HCT116 (cell line): ENCODE measurements at regions not wholly inside any gene's neighbourhood (a gene's known extent, or its start where the extent isn't known, plus 50 kb on each side); places are given as distances from the start of the nearest gene placed in this dataset.

Experiments used
- ATAC-seq: fragments of 200-7000 bp; cut with Tn5 transposase; 2 replicates; pipeline ENCODE4 v1.9.1; 2020; ENCODE audit warnings: mild to moderate bottlenecking, moderate library complexity
- BruUV-seq: library from RNA; stranded (reverse); fragments of 400-500 nt; replicated peaks from 2 replicates; lab custom pipeline; 2021; lab: Mats Ljungman, UMichigan
- CTCF ChIA-PET: fragments of 300-600 bp; sonication (Branson Sonifier 250); formaldehyde crosslinking; loops from one replicate; lab custom pipeline; 2021; ENCODE audit warnings: antibody characterized with exemption; lab: Charles Lee
- POLR2A ChIA-PET: fragments of 300-600, 350-600 bp; sonication (Branson Sonifier 250); formaldehyde crosslinking; loops from one replicate; lab custom pipeline; 2021; ENCODE audit warnings: antibody characterized with exemption; lab: Charles Lee
- RAD21 ChIA-PET, 2 experiments: fragments of 300-600 bp; sonication (Branson Sonifier 250); formaldehyde crosslinking; loops; one replicate each; lab custom pipeline; 2023; ENCODE audit warnings: low total read pairs in 2 of 2; ENCODE audit not compliant: uncharacterized antibody in 2 of 2, unreplicated experiment in 2 of 2, low non-redundant PET in 1 of 2; lab: Charles Lee
- DNase-seq: peaks from one replicate; pipeline ENCODE4 v3.0.0-alpha.2; 2010; ENCODE audit warnings: low read depth, low spot score
- H2AFZ ChIP-seq: fragments of 200-600 bp; shearing (Covaris generic), sonication (generic); 2 replicates; pipeline ENCODE4 v1.6.1; 2017; ENCODE audit warnings: low read depth, mixed run types, mixed read lengths, antibody characterized with exemption, low read length; ENCODE audit not compliant: poor library complexity, severe bottlenecking
- H3K27ac ChIP-seq: 2 replicates; pipeline ENCODE4 v1.5.1; 2012; ENCODE audit warnings: low read depth, low read length
- H3K27me3 ChIP-seq: fragments of 200-600 bp; sonication (generic); 2 replicates; pipeline ENCODE4 v1.6.1; 2016; ENCODE audit warnings: mixed run types, low read length, mixed read lengths; ENCODE audit not compliant: insufficient read depth
- H3K36me3 ChIP-seq, 2 experiments: fragments of 200-500 bp in 1 of 2; fragments of 200-600 bp in 1 of 2; sonication (Bioruptor generic) in 1 of 2; sonication (generic) in 1 of 2; 2 replicates each; pipeline versions ENCODE4 v1.5.1 to v1.6.1; 2014 to 2016; ENCODE audit warnings: low read length in 2 of 2, inconsistent platforms in 1 of 2, mixed read lengths in 1 of 2, mixed run types in 1 of 2; ENCODE audit not compliant: insufficient read depth in 2 of 2, control insufficient read depth in 1 of 2
- H3K4me1 ChIP-seq, 2 experiments: fragments of 200-600 bp in 1 of 2; sonication (generic) in 1 of 2; 2 replicates each; pipeline versions ENCODE4 v1.5.1 to v1.6.1; 2012 to 2017; ENCODE audit warnings: low read length in 2 of 2, inconsistent platforms in 1 of 2, mild to moderate bottlenecking in 1 of 2, mixed read lengths in 1 of 2, mixed run types in 1 of 2, moderate library complexity in 1 of 2; ENCODE audit not compliant: insufficient read depth in 2 of 2, control insufficient read depth in 1 of 2
- H3K4me2 ChIP-seq: fragments of 200-600 bp; sonication (generic); 2 replicates; pipeline ENCODE4 v1.6.1; 2017; ENCODE audit warnings: mixed run types, low read length, mixed read lengths
- H3K4me3 ChIP-seq, 2 experiments: fragments of 200-600 bp in 1 of 2; sonication (generic) in 1 of 2; replicated peaks in 1 of 2; 2 replicates each; pipeline ENCODE4 v1.5.1; 2011 to 2016; ENCODE audit warnings: low read length in 2 of 2, control low read depth in 1 of 2, low read depth in 1 of 2, mild to moderate bottlenecking in 1 of 2, mixed read lengths in 1 of 2, mixed run types in 1 of 2
- H3K79me2 ChIP-seq: fragments of 200-600 bp; sonication (generic); 2 replicates; pipeline ENCODE4 v1.6.1; 2017; ENCODE audit warnings: mild to moderate bottlenecking, mixed run types, low read length, moderate library complexity, mixed read lengths; ENCODE audit not compliant: insufficient read depth
- H3K9ac ChIP-seq: fragments of 200-600 bp; sonication (generic); 2 replicates; pipeline ENCODE4 v1.6.1; 2016; ENCODE audit warnings: low read length, mixed read lengths
- H3K9me2 ChIP-seq: fragments of 200-600 bp; sonication (generic), shearing (Covaris generic); 2 replicates; pipeline ENCODE4 v1.6.1; 2017; ENCODE audit warnings: mixed run types, mild to moderate bottlenecking, moderate library complexity; ENCODE audit not compliant: insufficient read depth
- H3K9me3 ChIP-seq, 2 experiments: fragments of 200-500 bp in 1 of 2; fragments of 200-600 bp in 1 of 2; sonication (Bioruptor generic) in 1 of 2; sonication (generic) in 1 of 2; 2 replicates each; pipeline ENCODE4 v1.6.1; 2014 to 2017; ENCODE audit warnings: low read length in 2 of 2, mixed read lengths in 2 of 2, inconsistent platforms in 1 of 2, low read depth in 1 of 2, mild to moderate bottlenecking in 1 of 2, mixed run types in 1 of 2, moderate library complexity in 1 of 2; ENCODE audit not compliant: control insufficient read depth in 1 of 2, insufficient read depth in 1 of 2
- H4K20me1 ChIP-seq: fragments of 200-600 bp; sonication (generic), shearing (Covaris generic); 2 replicates; pipeline ENCODE4 v1.6.1; 2017; ENCODE audit warnings: mixed run types, mild to moderate bottlenecking, moderate library complexity; ENCODE audit not compliant: insufficient read depth
- CBX3 ChIP-seq: IDR thresholded peaks from 2 replicates; pipeline ENCODE4 v1.6.1; 2012; ENCODE audit warnings: low read depth
- CEBPB ChIP-seq: IDR thresholded peaks from 2 replicates; pipeline ENCODE4 v1.6.1; 2012; ENCODE audit warnings: low read depth
- ELF1 ChIP-seq: IDR thresholded peaks from 2 replicates; pipeline ENCODE4 v1.6.1; 2012; ENCODE audit warnings: low read depth, borderline replicate concordance
- EZH2 ChIP-seq: fragments of 200-600 bp; sonication (generic); IDR thresholded peaks from 2 replicates; pipeline ENCODE4 v1.6.1; 2017; ENCODE audit warnings: antibody characterized with exemption, mixed run types
- FOSL1 ChIP-seq: IDR thresholded peaks from 2 replicates; pipeline ENCODE4 v1.6.1; 2012; ENCODE audit warnings: low read depth
- JUND ChIP-seq: IDR thresholded peaks from 2 replicates; pipeline ENCODE4 v1.6.1; 2012
- POLR2A ChIP-seq: IDR thresholded peaks from 2 replicates; pipeline ENCODE4 v1.7.0; 2011; ENCODE audit warnings: borderline replicate concordance; ENCODE audit not compliant: insufficient read depth, insufficient read length; ENCODE audit errors: extremely low read depth
- RAD21 ChIP-seq: IDR thresholded peaks from 2 replicates; pipeline ENCODE4 v1.6.1; 2012; ENCODE audit warnings: low read depth, mild to moderate bottlenecking
- SP1 ChIP-seq: IDR thresholded peaks from 2 replicates; pipeline ENCODE4 v1.6.1; 2012; ENCODE audit warnings: low read depth
- SRF ChIP-seq: IDR thresholded peaks from 2 replicates; pipeline ENCODE4 v1.6.1; 2012; ENCODE audit warnings: low read depth
- TCF7L2 ChIP-seq: IDR thresholded peaks from 2 replicates; pipeline ENCODE4 v1.7.0; 2011; ENCODE audit warnings: borderline replicate concordance, inconsistent platforms; ENCODE audit not compliant: insufficient read depth, insufficient read length; ENCODE audit errors: extremely low read depth
- YY1 ChIP-seq: IDR thresholded peaks from 2 replicates; pipeline ENCODE4 v1.6.1; 2011; ENCODE audit warnings: low read length, low read depth, moderate library complexity, mild to moderate bottlenecking; ENCODE audit not compliant: insufficient replicate concordance; ENCODE audit errors: extremely low read depth
- ZFX ChIP-seq: fragments of 450-650 bp; IDR thresholded peaks from 2 replicates; pipeline ENCODE4 v1.6.1; 2017
- ZNF274 ChIP-seq: fragments of 200-500 bp; sonication (Bioruptor generic); IDR thresholded peaks from 2 replicates; pipeline ENCODE4 v1.6.1; 2014; ENCODE audit warnings: mild to moderate bottlenecking, low read depth, low read length, inconsistent platforms
- intact Hi-C: fragments of 100-400 bp; cut with micrococcal nuclease; formaldehyde crosslinking; loops from 2 replicates; pipeline ENCODE4 v1.10.0; 2022
- TF ChIP-seq, protein P1 (sequence below): IDR thresholded peaks from 2 replicates; pipeline ENCODE4 v1.6.1; 2012
- TF ChIP-seq, protein P2 (sequence below): IDR thresholded peaks from 2 replicates; pipeline ENCODE4 v1.6.1; 2011; ENCODE audit warnings: mild to moderate bottlenecking, low read length, moderate library complexity; ENCODE audit not compliant: insufficient replicate concordance; ENCODE audit errors: extremely low read depth
- TF ChIP-seq, protein P3 (sequence below), 3 experiments: fragments of 200-600 bp in 1 of 3; sonication (generic) in 1 of 3; IDR thresholded peaks in 2 of 3; conservative IDR thresholded peaks in 1 of 3; 2 replicates each; pipeline ENCODE4 v1.5.1; 2012 to 2017; ENCODE audit warnings: low read depth in 2 of 3, low read length in 2 of 3, antibody characterized with exemption in 1 of 3, borderline replicate concordance in 1 of 3, control low read depth in 1 of 3, mild to moderate bottlenecking in 1 of 3, mixed read lengths in 1 of 3, mixed run types in 1 of 3, moderate library complexity in 1 of 3; ENCODE audit not compliant: insufficient read depth in 1 of 3
- TF ChIP-seq, protein P4 (sequence below): IDR thresholded peaks from 2 replicates; pipeline ENCODE4 v1.6.1; 2012

DNA sequence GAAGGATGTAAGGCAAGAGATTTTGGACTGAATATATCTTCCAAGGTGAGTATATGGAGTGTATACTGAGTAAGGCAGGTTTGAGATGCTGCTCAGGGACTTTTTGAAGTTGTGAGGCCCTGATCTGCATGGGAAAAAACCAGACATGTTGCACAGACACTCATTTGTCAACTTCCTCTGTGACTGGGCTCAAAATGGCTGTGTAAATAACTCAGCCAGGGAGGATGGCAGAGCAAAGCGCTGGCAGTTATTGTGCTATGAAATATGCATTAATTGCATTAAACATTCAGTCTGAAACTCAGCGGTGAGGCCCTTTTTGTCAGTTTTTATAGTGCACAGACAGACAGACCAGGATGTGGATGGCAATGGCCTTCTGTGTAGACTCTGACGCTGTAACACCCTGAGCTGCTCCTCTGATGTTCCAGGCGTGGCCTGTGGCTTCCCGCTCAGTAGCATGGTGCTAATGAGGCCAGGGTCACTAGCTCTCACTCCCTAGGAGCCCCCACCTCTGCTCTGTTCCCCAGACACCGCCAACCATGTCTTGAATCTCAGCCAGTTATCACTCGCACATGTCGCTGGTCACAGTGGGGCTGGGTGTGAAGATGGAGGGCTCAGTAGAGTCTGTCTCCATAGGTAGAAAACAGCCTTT is 307.0 kb upstream of the PROX1 start:
- intact Hi-C loops: no loop called here
- Histone ChIP-seq H3K4me2 (no peak overlapping the region), H3K27me3 (peaks cover 18% of the 10 kb centered on the region; the same call in 1 of the 2 replicates), H3K36me3 (no peaks in the 10 kb centered on the region), H2AFZ (no peak overlapping the region), H3K79me2 (no peaks in the 10 kb centered on the region), H3K9ac (no peak overlapping the region), H3K9me2 (no peaks in the 10 kb centered on the region), H3K4me1 (no peaks in the 10 kb centered on the region), H3K27ac (no peak overlapping the region), H3K4me3 (no peak overlapping the region), H3K9me3 (no peaks in the 10 kb centered on the region), H4K20me1 (no peaks in the 10 kb centered on the region)
- ChIA-PET CTCF (no interaction called here), RAD21 (no interaction called here), POLR2A (no interaction called here)
- no TSS peak for BruUV-seq
- TF ChIP-seq, protein P1, sequence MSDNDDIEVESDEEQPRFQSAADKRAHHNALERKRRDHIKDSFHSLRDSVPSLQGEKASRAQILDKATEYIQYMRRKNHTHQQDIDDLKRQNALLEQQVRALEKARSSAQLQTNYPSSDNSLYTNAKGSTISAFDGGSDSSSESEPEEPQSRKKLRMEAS: no peak
- no peak for TF ChIP-seq EZH2
- no peak for TF ChIP-seq YY1
- no peak for TF ChIP-seq POLR2A
- no peak for TF ChIP-seq RAD21
- no peak for TF ChIP-seq JUND
- TF ChIP-seq ELF1: no peak
- TF ChIP-seq ZFX: no peak
- no peak for TF ChIP-seq ZNF274
- TF ChIP-seq SRF: no peak
- TF ChIP-seq SP1: no peak
- TF ChIP-seq CEBPB: no peak
- TF ChIP-seq, protein P2, sequence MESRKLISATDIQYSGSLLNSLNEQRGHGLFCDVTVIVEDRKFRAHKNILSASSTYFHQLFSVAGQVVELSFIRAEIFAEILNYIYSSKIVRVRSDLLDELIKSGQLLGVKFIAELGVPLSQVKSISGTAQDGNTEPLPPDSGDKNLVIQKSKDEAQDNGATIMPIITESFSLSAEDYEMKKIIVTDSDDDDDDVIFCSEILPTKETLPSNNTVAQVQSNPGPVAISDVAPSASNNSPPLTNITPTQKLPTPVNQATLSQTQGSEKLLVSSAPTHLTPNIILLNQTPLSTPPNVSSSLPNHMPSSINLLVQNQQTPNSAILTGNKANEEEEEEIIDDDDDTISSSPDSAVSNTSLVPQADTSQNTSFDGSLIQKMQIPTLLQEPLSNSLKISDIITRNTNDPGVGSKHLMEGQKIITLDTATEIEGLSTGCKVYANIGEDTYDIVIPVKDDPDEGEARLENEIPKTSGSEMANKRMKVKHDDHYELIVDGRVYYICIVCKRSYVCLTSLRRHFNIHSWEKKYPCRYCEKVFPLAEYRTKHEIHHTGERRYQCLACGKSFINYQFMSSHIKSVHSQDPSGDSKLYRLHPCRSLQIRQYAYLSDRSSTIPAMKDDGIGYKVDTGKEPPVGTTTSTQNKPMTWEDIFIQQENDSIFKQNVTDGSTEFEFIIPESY: no peak
- TF ChIP-seq, protein P3, sequence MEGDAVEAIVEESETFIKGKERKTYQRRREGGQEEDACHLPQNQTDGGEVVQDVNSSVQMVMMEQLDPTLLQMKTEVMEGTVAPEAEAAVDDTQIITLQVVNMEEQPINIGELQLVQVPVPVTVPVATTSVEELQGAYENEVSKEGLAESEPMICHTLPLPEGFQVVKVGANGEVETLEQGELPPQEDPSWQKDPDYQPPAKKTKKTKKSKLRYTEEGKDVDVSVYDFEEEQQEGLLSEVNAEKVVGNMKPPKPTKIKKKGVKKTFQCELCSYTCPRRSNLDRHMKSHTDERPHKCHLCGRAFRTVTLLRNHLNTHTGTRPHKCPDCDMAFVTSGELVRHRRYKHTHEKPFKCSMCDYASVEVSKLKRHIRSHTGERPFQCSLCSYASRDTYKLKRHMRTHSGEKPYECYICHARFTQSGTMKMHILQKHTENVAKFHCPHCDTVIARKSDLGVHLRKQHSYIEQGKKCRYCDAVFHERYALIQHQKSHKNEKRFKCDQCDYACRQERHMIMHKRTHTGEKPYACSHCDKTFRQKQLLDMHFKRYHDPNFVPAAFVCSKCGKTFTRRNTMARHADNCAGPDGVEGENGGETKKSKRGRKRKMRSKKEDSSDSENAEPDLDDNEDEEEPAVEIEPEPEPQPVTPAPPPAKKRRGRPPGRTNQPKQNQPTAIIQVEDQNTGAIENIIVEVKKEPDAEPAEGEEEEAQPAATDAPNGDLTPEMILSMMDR (IDR thresholded peaks at IDR 0.05 in 2 of 3, conservative IDR thresholded peaks at IDR 0.05 in 1 of 3; ENCODE audit: borderline replicate concordance in 1 of 3, insufficient read depth in 1 of 3, low read depth in 2 of 3, low read length in 2 of 3): no peak
- TF ChIP-seq FOSL1: no peak
- no peak for TF ChIP-seq CBX3
- TF ChIP-seq, protein P4, sequence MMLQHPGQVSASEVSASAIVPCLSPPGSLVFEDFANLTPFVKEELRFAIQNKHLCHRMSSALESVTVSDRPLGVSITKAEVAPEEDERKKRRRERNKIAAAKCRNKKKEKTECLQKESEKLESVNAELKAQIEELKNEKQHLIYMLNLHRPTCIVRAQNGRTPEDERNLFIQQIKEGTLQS: no peak
- no peak for TF ChIP-seq TCF7L2
- ATAC-seq: no peak
- DNase-seq: no peak
